ENCODE measurements at regions not wholly inside any gene's neighbourhood (a gene's known extent, or its start where the extent isn't known, plus 50 kb on each side); places are given as distances from the start of the nearest gene placed in this dataset.

GRCh38 chr2:223668302-223668998 is 66.3 kb upstream of the SCG2 start:
- Histone ChIP-seq H3K56ac (ENCODE audit: insufficient read length, low read depth, low read length) (no peak overlapping the region), H3K4ac (ENCODE audit: low read depth, low read length) (no peak overlapping the region), H3T11ph (ENCODE audit: low read length) (no peak overlapping the region), H2BK15ac (ENCODE audit: low read depth, low read length) (no peak overlapping the region), H2BK20ac (ENCODE audit: low read depth, low read length, poor library complexity, severe bottlenecking) (no peak overlapping the region), H4K8ac (replicated peaks; ENCODE audit: insufficient read length, low read depth, low read length) (no peak overlapping the region), H2BK5ac (ENCODE audit: insufficient read length, low read length) (no peak overlapping the region), H3K4me1 (ENCODE audit: insufficient read depth, low read length) (no peaks in the 10 kb centered on the region), H3K27ac (ENCODE audit: insufficient read length, low read depth, low read length) (no peak overlapping the region), H3K79me1 (ENCODE audit: insufficient read depth, low read depth, low read length, poor library complexity, severe bottlenecking) (no peaks in the 10 kb centered on the region), H3K23me2 (ENCODE audit: insufficient read length, low read depth, low read length, poor library complexity, severe bottlenecking) (no peaks in the 10 kb centered on the region), H2AK5ac (ENCODE audit: insufficient read length, low read length) (no peak overlapping the region), H3K14ac (ENCODE audit: insufficient read depth, low read length) (no peak overlapping the region), H3K27me3 (ENCODE audit: insufficient read depth, low read length) (no peaks in the 10 kb centered on the region), H2BK12ac (ENCODE audit: insufficient read length, low read depth, low read length) (no peak overlapping the region), H2AFZ (ENCODE audit: low read length) (no peak overlapping the region), H3K9ac (ENCODE audit: extremely low read depth, insufficient read length, low read length) (no peak overlapping the region), H4K20me1 (ENCODE audit: control insufficient read depth, insufficient read depth, insufficient read length) (no peaks in the 10 kb centered on the region), H2BK120ac (ENCODE audit: low read depth, low read length, poor library complexity, severe bottlenecking) (no peak overlapping the region), H4K91ac (ENCODE audit: insufficient read length, low read depth, low read length) (no peak overlapping the region), H3K23ac (ENCODE audit: insufficient read length, low read depth, low read length) (no peak overlapping the region), H3K79me2 (ENCODE audit: insufficient read depth, low read length) (no peaks in the 10 kb centered on the region), H3K4me2 (ENCODE audit: insufficient read depth, insufficient read length, low read length) (no peak overlapping the region), H4K5ac (ENCODE audit: insufficient read length, low read depth, low read length) (no peak overlapping the region), H3K18ac (ENCODE audit: insufficient read length, low read depth, low read length) (no peak overlapping the region), H3K9me3 (ENCODE audit: control insufficient read depth, low read depth, low read length) (no peaks in the 10 kb centered on the region)
- peaks cover 3 to 7% of the 10 kb centered on the region in 2 experiments; a peak in 2 of 4 replicates for H3K4me1 Mint-ChIP-seq
- peaks cover 0 to 5% (median 3%) of the 10 kb centered on the region in 3 experiments; a peak in 4 of 7 replicates for H3K36me3 Mint-ChIP-seq (ENCODE audit: insufficient read depth in 1 of 3, low read depth in 3 of 3)
- H3K27ac Mint-ChIP-seq, result no peak overlapping the region
- no CpG with 5 or more reads among the region's 5 CpGs for WGBS (ENCODE audit: extremely low coverage, insufficient read length, low lambda C conversion rate)
- no peak for TF ChIP-seq CTCF (conservative IDR thresholded peaks at IDR 0.05)
- H3K4me3 Mint-ChIP-seq, result no peak overlapping the region
- no peak for DNase-seq
- peaks cover under 1% of the 10 kb centered on the region in 2 experiments; a peak in 3 of 5 replicates for H3K9me3 Mint-ChIP-seq
- no peaks in the 10 kb centered on the region; the same call in 1 of the 2 replicates for H3K27me3 Mint-ChIP-seq (ENCODE audit: low read depth)

All from H9 (cell line).